GM18507 (cell line): ENCODE measurements at regions not wholly inside any gene's neighbourhood (a gene's known extent, or its start where the extent isn't known, plus 50 kb on each side); places are given as distances from the start of the nearest gene placed in this dataset.
"Not testable (repeated sequence)": the region's sequence is repeated elsewhere in the genome, so short reads cannot be mapped to it uniquely, and the experiment has no call there.

ENCODE experiments used
- DNase-seq: peaks from one replicate; pipeline ENCODE4 v3.0.0; 2011; ENCODE audit warnings: low read depth; ENCODE audit not compliant: insufficient read length; ENCODE audit errors: extremely low spot score
- FAIRE-seq: peaks from 2 replicates; lab custom pipeline; 2011; peaks lifted over from hg19 to GRCh38; lab: Jason Lieb, UNC

GRCh38 chr6:121929301-121929700 lies 470.2 kb upstream of the HSF2 start:
- DNase-seq (no peak), FAIRE-seq (no peak)

DNA sequence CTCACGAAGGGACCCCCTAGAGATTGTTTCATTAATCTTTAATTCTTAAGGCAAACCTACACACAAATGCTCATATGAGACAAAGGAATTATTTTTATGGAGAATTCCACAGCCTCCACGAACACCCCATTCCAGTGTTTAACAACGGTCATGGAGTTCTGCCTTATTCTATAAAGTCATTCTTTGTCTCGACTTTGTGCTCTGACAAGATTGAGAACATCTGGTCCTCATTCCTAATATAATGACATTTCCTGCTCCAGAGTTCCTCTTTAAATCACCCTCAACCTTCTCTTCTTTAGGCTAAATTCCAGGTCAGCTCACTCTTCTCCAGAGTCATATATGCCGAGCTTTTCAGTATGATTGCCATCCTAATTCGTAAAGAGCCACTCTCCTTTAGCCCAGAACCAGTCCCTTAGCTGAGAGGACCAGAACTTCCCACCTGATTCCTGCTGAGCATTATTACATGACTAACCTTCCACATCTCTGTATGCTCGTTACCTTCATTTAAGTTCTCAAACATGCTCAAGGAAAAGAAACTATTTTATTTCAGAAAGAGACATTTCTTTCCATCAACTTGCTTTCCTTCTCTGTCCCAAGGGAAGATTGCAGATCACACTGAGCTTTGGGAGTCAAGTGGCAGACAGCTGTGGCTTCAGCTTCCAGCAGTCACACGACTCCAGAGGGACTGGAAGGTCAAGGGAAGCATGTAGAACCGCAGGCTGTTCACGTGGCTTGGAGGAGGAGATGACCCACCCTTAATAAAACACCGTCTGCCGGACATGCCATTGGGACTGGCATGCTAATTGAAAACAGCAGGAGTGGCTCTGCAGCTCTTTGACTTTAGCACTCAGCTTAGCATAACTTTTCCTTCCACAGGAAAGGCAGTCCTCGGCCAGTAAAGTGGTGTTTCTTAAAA lies 467.1 kb upstream of the HSF2 start:
- FAIRE-seq (no peak), DNase-seq (no peak)

- DNase-seq (no peak), FAIRE-seq (no peak)
These were observed 465.0 kb upstream of the HSF2 start for GRCh38 chr6:121934451-121934850.

- FAIRE-seq (no peak), DNase-seq (no peak)
These were observed 458.7 kb upstream of the HSF2 start for GRCh38 chr6:121940728-121941127.

DNA sequence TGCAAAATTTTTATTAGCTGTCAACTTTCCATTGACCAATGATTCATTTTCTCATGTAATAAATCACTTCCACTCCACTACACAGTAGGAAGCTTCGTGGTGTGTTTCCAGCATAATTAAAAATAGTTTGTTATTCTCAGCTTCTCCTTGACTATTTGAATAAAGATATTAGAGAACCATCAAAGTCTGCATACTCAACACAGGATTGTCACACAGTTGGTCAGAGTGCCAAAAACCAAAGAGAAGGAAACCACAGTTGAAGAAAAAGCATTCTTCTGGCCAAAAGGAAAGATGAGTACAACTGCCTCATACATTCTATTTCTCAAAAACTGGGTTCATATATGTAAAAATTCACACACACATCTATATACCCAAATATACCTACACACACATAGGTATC lies 455.1 kb upstream of the HSF2 start:
- DNase-seq: no peak

GRCh38 chr6:121951123-121951522 lies 448.3 kb upstream of the HSF2 start:
- FAIRE-seq (no peak), DNase-seq (no peak)

More for the DNA sequence above, 455.1 kb upstream of the HSF2 start:
- FAIRE-seq: no peak

DNA sequence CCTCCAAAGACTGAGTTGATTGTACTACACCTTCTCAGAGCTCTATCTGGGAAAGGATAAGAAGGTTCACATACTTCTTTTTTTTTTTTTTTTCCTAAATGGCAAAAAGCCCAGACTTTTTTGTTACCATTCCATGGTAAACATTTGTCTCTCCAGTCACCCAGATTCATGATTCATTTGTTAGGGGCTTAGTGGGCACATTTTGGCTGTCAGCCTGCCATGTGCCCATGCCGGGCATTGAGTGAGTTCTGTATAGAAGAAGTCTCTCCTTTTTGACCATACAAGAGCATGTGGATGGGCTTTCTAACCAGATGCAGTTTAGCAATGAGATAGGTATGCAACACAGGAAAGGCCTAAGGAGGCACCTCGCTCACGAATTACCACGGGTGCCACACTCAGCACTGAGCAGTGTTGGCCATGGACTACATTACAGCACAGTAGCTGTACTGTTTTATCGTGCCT lies 447.5 kb upstream of the HSF2 start:
- FAIRE-seq (no peak), DNase-seq (no peak)

DNA sequence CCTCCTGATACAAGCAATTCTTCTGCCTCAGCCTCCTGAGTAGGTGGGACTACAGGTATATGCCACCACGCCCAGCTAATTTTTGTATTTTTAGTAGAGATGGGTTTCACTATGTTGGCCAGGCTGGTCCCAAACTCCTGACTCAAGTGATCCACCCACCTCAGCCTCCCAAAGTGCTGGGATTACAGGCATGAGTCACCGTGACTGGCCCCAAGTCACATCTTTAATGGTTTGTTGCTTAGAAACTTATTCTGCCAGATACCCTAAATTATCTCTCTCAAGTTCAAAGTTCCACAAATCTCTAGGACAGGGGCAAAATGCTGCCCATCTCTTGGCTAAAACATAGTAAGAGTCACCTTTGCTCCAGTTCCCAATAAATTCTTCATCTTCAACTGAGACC lies 444.1 kb upstream of the HSF2 start:
- DNase-seq, FAIRE-seq: not testable (repeated sequence)

- FAIRE-seq (no peak), DNase-seq (no peak)
These were observed 442.7 kb upstream of the HSF2 start for GRCh38 chr6:121956782-121957181.

- FAIRE-seq: no peak
- no peak for DNase-seq
These were observed 440.0 kb upstream of the HSF2 start for GRCh38 chr6:121959501-121959900.

DNA sequence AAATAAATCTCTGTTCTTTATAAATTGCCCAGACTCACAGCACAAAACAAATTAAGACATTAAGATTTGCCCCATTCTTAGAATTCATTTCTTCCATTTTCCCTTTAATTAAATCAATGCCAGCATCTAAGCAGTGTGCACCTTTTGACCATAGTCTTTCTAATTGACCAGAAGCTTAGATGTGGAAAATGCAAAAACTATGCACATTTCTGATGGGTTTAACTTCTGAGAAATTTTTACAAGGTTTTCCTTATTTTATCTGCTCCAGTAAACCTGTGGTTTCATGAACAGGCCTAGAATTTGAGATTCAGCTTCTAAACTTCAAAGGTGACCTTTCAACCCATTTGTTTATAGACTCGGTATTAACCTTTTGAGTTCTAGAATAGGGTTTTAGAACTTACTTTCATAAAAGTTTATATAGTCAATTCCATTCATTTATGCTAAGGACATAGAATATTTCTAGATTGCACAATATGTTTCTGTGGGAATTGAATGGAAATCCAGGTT lies 437.8 kb upstream of the HSF2 start:
- FAIRE-seq (no peak), DNase-seq (no peak)

DNA sequence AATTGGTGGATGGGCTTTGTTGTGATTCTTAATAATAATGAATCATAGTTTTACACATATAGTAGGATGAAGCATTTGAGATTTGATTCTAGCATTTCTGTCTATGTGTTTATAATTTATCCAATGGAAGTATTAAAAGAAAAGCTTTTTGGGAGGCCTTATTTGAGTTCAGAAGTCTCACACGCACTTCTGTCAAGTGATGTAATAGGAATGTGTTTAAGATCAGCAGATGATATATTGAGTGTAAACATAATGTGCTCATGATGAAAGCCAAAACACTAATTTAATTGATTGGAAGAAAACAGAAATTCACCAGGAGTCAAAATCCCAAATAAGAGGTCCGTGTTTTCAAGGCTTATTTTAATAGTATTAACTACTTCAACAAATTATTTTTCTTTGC lies 435.6 kb upstream of the HSF2 start:
- no peak for DNase-seq
- FAIRE-seq: no peak

- DNase-seq: no peak
- FAIRE-seq: no peak
These were observed 433.7 kb upstream of the HSF2 start for GRCh38 chr6:121965739-121966138.

- DNase-seq: no peak
- no peak for FAIRE-seq
These were observed 431.8 kb upstream of the HSF2 start for GRCh38 chr6:121967631-121968030.

DNA sequence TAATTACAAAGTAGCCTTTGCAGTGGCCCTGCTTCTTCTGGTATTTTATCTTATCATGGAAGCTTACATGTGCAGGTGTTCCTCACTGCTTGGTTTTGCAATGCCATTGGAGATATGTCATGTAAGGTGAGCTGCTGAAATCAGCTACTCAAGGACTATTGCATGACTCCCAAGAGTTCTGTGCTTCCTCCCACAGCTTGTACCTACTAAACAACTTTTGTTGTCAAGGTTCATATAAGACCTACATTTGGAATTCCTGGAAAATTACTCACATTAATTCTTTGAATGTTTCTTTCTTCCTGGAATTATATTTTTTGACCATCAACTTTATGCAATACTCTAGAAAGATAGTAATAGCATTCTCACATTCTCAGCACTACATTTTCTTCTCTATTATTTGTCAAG lies 427.5 kb upstream of the HSF2 start:
- FAIRE-seq (no peak), DNase-seq (no peak)

GRCh38 chr6:121984956-121985355 lies 414.5 kb upstream of the HSF2 start:
- FAIRE-seq (no peak), DNase-seq (no peak)

DNA sequence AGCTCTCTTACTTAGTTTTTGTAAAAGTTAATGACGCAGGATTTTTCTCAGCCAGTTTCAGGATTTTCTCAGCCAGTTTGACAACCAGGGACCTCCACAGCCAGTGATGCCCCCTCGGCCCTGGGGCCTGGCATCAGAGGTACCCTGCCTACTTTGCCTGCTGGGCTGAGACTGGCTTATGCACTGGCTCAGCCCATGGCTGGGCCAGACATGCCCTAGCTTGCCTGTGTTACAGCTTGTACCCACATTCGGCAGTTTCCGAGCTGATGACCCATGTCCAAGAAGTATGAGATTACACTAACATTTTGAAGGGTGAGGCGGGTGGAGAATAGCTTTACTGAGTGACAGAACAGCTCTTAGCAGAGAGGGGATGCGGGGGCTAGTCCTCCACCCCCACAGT lies 406.1 kb upstream of the HSF2 start:
- FAIRE-seq: no peak
- DNase-seq: no peak

DNA sequence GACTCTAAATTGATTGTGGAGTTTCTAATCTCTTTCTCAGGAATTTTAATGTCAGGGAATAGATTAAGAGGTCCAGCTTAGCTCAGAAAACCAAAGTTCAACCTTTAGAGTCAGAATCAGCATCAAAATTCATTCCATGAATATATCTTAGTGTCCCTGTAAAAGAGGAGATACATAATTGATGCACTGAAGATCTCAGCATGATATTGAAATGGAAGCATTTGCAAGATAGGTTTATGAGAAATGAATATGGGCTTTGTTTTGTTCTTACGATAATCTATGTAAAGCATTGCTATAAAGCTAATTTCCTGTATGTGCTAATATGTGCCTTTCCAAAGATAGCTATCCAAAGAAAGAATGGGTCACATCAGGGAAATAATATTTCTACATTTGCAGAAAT lies 404.5 kb upstream of the HSF2 start:
- no peak for FAIRE-seq

DNA sequence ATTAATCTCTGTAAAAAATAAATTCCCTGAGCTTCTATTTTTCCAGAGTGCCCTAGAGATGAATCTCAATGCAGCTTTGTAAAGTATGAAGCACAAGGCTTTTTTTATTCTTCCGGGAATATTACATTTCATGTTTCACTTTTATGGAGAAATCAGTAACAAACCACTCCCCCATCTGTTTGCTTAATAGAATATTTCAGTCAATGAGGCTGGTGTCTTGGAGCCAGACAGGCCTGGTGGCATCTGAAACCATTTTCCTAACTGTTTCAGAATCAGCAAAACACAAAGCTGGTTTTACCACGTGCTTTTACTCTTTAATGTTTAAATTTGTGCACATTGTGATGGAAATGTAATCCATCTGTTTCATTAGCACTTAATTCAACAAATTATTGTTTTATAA lies 400.8 kb upstream of the HSF2 start:
- FAIRE-seq: no peak
- no peak for DNase-seq

More for the DNA sequence above, 404.5 kb upstream of the HSF2 start:
- no peak for DNase-seq

- FAIRE-seq (no peak), DNase-seq (no peak)
These were observed 399.9 kb upstream of the HSF2 start for GRCh38 chr6:121999456-122000065.

DNA sequence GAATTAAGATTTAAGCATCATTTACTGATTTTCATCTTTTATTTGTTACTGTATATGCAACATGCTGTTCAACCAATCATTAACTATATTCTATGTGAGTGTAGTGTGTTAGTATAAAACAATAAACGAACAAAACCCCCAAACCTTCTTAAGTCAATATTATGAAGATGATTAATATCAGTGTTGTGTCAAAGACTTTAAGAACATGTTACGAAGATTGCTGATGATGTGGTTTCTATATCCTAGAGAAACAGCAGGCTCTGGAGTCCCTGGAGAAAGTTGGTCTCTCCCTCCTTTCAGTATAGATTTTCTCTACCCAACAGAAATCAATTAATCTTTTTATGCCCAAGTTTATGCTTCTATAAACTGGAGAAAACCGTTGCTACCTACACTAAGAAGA lies 393.8 kb upstream of the HSF2 start:
- FAIRE-seq (no peak), DNase-seq (no peak)
